NT2/D1 (cell line): ENCODE measurements at regions not wholly inside any gene's neighbourhood (a gene's known extent, or its start where the extent isn't known, plus 50 kb on each side); places are given as distances from the start of the nearest gene placed in this dataset.

ENCODE experiments used
- SUZ12 ChIP-seq: IDR thresholded peaks from 2 replicates; pipeline ENCODE4 v1.6.1; 2011; ENCODE audit not compliant: insufficient read length, insufficient read depth; ENCODE audit errors: extremely low read depth
- YY1 ChIP-seq: IDR thresholded peaks from 2 replicates; pipeline ENCODE4 v1.6.1; 2011; ENCODE audit not compliant: insufficient read length, insufficient read depth

DNA sequence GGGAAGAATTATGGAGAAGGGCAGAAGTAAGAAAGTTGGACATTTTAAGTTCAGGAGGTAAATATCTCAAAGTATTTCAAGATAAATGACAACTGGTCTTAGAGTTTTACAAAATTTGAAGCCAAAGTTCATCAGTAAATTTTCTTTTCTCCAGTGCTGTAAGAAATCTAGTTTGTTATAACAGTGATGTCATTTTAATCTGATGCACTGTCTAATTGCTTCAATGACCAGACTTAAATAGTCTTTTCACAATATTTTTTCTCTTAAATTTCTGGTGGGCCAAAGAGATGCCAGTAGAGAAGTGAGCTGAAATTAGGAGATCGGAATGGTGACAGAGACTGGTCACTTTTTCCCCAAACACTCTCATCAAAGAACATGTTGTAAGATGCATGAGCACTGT lies 156.5 kb upstream of the TMEM161B start:
- TF ChIP-seq SUZ12 (no peak), YY1 (no peak)
